ENCODE measurements at regions not wholly inside any gene's neighbourhood (a gene's known extent, or its start where the extent isn't known, plus 50 kb on each side); places are given as distances from the start of the nearest gene placed in this dataset.
"Not testable (repeated sequence)": the region's sequence is repeated elsewhere in the genome, so short reads cannot be mapped to it uniquely, and the experiment has no call there.

DNA sequence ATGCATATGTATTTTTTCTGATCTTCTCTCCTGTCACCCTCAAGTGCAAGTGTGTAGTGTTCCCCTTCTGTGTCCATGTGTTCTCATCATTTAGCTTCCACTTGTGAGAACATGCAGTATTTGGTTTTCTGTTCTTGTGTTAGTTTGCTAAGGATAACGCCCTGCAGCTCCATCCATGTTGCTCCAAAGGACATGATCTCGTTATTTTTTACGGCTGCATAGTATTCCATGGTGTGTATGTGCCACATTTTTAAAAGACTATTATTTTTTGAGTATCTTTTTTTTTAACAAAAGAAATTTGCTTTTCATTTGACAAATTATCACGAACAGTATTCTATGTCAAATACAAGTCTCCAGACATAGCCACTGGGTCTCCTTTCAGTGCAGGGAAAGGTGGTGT lies 110.1 kb upstream of the ZNF746 start:
- Mint-ChIP-seq H3K27me3 (ENCODE audit: low read depth) (no peaks in the 10 kb centered on the region), H3K9me3 (no peaks in the 10 kb centered on the region), H3K4me1 (peaks cover 14% of the 10 kb centered on the region), H3K27ac (no peak overlapping the region), H3K36me3 (ENCODE audit: low read depth) (peaks cover 71% of the 10 kb centered on the region), H3K4me3 (no peak overlapping the region)
- TF ChIP-seq, protein P1, sequence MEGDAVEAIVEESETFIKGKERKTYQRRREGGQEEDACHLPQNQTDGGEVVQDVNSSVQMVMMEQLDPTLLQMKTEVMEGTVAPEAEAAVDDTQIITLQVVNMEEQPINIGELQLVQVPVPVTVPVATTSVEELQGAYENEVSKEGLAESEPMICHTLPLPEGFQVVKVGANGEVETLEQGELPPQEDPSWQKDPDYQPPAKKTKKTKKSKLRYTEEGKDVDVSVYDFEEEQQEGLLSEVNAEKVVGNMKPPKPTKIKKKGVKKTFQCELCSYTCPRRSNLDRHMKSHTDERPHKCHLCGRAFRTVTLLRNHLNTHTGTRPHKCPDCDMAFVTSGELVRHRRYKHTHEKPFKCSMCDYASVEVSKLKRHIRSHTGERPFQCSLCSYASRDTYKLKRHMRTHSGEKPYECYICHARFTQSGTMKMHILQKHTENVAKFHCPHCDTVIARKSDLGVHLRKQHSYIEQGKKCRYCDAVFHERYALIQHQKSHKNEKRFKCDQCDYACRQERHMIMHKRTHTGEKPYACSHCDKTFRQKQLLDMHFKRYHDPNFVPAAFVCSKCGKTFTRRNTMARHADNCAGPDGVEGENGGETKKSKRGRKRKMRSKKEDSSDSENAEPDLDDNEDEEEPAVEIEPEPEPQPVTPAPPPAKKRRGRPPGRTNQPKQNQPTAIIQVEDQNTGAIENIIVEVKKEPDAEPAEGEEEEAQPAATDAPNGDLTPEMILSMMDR (IDR thresholded peaks at IDR 0.05; ENCODE audit: unreplicated experiment in 3 of 3): no peak

DNA sequence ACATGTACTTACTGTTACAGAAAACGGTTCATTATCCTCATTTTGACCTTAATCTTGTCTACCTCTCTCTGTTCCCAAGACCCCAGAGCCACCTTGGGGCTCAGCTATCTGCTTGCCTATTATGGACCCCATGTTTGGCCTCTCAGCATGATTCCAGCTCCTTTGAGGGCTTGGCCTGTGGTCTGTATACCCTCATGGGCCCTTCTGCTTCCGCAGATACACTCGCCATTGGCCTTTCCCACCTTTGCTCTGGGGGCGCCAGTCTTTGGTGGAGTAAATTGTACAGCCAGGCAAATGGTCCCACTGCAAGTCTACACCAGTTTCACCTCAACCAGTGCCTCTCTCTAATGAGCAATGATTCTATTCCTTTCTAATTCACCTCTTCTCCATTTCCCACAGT lies 109.2 kb upstream of the ZNF746 start:
- H3K4me3 Mint-ChIP-seq: no peak overlapping the region
- no peaks in the 10 kb centered on the region for H3K27me3 Mint-ChIP-seq (ENCODE audit: low read depth)
- H3K4me1 Mint-ChIP-seq: peaks cover 14% of the 10 kb centered on the region
- H3K36me3 Mint-ChIP-seq (ENCODE audit: low read depth): peaks cover 69% of the 10 kb centered on the region
- H3K9me3 Mint-ChIP-seq: no peaks in the 10 kb centered on the region
- no peak overlapping the region for H3K27ac Mint-ChIP-seq
- TF ChIP-seq, protein P1 (IDR thresholded peaks at IDR 0.05; ENCODE audit: unreplicated experiment in 3 of 3): no peak

DNA sequence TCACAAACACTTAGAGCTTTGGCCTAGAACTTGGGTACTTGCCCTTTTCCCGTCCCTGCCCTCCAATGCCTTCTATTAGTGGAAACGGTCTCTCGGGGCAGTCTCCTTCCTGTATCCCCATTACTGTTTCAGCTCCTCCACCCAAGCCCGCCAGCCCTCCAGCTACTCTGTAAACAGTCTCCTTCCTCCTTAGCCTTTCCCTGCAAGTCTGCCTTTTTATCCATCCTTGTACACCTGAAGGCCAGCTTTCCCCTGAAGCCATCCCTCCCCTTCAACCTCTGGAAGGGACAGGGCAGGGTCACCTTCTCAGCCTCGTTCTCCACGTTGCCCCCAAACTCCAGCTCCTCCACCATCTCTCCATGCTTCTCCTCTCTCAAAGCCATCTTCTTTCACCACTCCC lies 108.1 kb upstream of the ZNF746 start:
- H3K36me3 Mint-ChIP-seq (ENCODE audit: low read depth): peaks cover 74% of the 10 kb centered on the region
- no peaks in the 10 kb centered on the region for H3K9me3 Mint-ChIP-seq
- TF ChIP-seq, protein P1 (IDR thresholded peaks at IDR 0.05; ENCODE audit: unreplicated experiment in 3 of 3): no peak
- H3K27ac Mint-ChIP-seq: no peak overlapping the region
- peaks cover 11% of the 10 kb centered on the region for H3K4me1 Mint-ChIP-seq
- no peak overlapping the region for H3K4me3 Mint-ChIP-seq
- no peaks in the 10 kb centered on the region for H3K27me3 Mint-ChIP-seq (ENCODE audit: low read depth)

DNA sequence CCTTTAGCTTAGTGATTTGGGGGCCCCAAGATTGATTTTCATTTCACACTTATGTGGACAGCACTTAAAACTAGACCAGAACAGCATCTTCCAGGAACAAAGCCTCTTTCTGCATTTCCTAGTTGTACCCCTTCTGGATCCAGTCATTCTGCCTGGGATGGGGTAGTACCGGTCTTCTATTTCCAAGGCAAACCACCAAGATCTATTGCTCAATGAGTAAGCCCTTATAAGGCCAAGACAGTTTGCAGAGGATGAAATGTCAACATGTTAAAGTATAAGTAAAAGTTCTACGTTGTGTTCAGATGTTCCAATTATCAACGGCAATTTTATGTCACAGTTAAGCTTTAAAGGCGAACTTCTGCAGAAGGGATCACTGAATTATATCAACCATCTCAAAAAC lies 106.9 kb upstream of the ZNF746 start:
- H3K9me3 Mint-ChIP-seq: no peaks in the 10 kb centered on the region
- no peak overlapping the region for H3K27ac Mint-ChIP-seq
- TF ChIP-seq, protein P1 (IDR thresholded peaks at IDR 0.05; ENCODE audit: unreplicated experiment in 3 of 3): no peak
- H3K36me3 Mint-ChIP-seq (ENCODE audit: low read depth): peaks cover 72% of the 10 kb centered on the region
- H3K4me1 Mint-ChIP-seq: no peaks in the 10 kb centered on the region
- no peak overlapping the region for H3K4me3 Mint-ChIP-seq
- no peaks in the 10 kb centered on the region for H3K27me3 Mint-ChIP-seq (ENCODE audit: low read depth)

DNA sequence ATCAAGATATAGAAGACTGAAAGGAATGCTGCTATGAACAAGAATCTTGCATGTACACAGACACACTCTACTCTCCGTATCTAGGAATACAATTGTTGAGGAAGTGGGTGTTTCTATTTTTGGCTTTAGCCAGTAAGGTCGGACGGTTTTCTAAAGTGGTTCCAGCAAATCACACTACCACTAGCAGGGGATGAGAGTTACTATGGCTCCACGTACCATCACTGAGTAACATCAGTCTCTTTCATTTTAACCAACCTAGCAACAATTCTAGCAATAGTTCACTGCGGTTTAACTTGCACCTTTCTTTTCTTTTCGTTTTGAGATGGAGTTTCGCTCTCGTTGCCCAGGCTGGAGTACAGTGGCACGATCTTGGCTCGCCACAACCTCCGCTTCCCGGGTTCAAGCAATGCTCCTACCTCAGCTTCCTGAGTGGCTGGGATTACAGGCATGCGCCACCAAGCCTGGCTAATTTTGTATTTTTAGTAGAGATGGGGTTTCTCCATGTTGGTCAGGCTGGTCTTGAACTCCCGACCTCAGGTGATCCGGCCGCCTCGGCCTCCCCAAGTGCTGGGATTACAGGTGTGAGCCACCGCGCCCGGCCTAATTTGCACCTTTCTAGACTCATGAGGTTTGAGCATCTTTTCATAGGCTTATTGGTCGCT lies 103.2 kb upstream of the ZNF746 start:
- H3K9me3 Mint-ChIP-seq; H3K4me3 Mint-ChIP-seq; H3K27ac Mint-ChIP-seq; H3K4me1 Mint-ChIP-seq; H3K27me3 Mint-ChIP-seq (ENCODE audit: low read depth): not testable (repeated sequence)
- H3K36me3 Mint-ChIP-seq (ENCODE audit: low read depth): peaks cover 49% of the 10 kb centered on the region

DNA sequence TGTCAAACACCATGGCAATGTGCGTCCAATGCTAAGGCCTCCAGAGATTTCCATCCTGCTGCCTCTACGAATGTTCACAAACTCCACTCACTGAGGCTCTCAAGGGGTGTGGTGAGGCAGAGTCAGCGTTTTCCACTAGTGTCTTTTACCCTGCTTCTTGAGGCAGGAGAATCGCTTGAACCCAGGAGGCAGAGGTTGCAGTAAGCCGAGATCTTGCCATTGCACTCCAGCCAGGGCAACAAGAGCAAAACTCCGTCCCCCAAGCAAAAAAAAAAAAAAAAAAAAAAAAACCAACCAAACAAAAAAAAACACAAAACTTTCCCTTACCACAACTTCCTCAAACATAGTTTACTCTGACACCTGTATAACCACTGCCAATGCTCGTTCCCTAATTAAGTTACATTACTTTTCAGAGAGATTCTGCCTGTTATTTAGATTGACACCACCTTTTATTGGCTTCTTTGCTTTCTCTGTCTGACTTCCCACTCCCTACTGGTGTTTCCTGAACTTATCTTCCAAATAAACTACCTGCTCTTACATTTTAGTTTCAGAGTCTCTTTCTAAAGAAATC lies 102.1 kb upstream of the ZNF746 start:
- Mint-ChIP-seq H3K4me3 (no peak overlapping the region), H3K4me1 (no peaks in the 10 kb centered on the region), H3K27ac (no peak overlapping the region), H3K27me3 (ENCODE audit: low read depth) (no peaks in the 10 kb centered on the region), H3K9me3 (no peaks in the 10 kb centered on the region), H3K36me3 (ENCODE audit: low read depth) (peaks cover 48% of the 10 kb centered on the region)
- TF ChIP-seq, protein P1 (IDR thresholded peaks at IDR 0.05; ENCODE audit: unreplicated experiment in 3 of 3): no peak
